GM19324 (cell line): ENCODE measurements at regions not wholly inside any gene's neighbourhood (a gene's known extent, or its start where the extent isn't known, plus 50 kb on each side); places are given as distances from the start of the nearest gene placed in this dataset.

Experiments used
- ATAC-seq: cut with Tn5 transposase; IDR thresholded peaks from one replicate; pipeline ENCODE4 v1.9.1; 2021; ENCODE audit warnings: mild to moderate bottlenecking, moderate library complexity; ENCODE audit not compliant: unreplicated experiment, low FRiP score

DNA sequence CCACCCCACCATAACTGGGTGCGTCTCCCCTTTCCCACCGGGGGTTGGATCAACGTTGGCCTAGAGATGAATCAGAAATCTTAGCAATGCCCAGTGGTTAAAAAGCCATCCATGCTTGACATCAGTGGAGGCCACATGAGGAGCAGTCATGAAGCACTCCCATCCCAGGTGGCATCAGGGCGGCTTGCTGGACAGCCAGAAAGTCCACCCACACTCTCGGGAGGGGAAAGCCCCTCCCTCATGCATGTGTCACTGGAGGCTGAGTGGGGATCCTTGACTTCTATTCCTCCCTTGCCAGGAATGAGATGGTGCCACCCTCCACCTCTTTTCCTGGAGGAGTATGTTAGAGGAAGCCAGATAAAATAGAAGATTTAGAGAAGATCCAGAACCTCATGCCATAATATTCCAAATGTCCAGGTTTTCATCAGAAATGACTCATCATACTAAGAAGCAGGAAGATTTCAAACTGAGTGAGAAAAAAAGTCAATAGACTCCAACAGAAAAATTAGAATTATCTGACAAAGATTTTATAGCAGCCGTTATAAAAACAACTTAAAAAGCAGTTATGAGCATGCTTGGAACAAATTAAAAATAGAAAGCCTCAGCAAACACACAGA lies 507.1 kb upstream of the ID2 start:
- ATAC-seq, result no peak

DNA sequence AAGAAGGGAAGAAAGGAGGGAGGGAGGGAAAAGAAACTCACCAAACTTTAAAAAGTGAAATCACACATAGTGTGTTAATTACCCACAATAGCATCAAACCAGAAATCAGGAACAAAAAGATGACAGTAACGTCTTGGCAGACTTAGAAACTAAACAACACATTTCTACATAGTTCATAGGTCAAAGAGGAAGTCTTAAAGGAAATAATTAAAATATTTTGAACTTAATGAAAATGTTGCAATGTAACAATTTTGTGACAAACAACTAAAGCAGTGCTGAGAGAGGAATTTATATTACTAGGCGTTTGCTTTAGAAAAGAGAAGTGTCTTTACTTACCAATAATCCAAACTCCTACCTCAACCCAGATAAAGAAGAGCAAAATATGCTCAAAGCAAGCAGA lies 505.0 kb upstream of the ID2 start:
- ATAC-seq, result no peak

DNA sequence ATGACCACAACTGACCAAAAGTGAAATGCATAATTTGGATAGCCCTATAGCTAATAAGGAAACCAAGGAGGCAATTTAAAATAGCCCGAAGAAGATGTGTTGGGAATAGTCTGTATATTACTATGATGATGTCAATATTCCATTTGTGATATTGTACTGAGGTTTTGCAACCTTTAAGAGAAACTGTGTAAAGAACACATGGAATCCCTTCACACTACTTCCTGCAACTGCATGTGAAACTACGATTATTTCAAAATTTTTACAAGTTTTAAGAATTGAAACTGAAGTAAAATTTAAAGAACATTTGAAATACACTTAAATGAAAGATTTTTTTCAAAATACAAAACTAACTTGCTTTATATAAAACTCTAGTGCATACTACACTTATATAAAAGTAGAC lies 504.3 kb upstream of the ID2 start:
- no peak for ATAC-seq

DNA sequence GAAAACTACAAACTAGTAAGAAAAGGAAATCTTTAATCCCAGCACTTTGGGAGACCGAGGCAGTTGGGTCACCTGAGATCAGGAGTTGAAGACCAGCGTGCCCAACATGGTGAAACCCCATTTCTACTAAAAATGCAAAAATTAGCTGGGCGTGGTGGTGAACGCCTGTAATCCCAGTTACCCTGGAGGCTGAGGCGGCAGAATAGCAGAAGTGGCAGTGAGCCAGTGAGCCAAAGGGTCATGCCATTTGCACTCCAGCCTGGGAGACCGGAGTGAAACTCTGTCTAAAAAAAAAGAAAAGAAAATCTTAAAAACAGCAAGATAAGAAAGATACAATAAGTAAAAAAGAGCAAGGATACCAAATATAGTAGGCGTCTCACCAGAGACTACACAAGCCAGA lies 502.9 kb upstream of the ID2 start:
- ATAC-seq, result no peak

DNA sequence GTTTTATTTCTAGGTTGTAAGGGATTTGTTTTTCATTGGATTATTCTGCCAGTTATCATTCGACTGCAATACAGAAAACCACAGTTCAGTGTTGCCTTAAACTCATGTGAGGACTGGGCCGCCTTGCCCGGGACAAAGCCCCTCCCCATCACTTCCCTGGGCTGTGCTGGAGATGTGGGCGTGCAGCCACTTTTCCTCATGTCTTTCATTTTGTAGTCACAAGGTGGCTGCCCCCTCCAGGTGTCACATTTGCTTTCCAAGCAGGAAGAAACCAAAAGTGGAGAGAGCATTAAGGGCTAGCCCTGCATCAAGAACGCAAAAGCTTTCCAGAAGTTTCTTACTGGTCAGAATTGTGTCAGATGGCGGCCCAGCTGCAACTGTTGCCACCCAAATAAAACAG lies 492.5 kb upstream of the ID2 start:
- ATAC-seq, result no peak

DNA sequence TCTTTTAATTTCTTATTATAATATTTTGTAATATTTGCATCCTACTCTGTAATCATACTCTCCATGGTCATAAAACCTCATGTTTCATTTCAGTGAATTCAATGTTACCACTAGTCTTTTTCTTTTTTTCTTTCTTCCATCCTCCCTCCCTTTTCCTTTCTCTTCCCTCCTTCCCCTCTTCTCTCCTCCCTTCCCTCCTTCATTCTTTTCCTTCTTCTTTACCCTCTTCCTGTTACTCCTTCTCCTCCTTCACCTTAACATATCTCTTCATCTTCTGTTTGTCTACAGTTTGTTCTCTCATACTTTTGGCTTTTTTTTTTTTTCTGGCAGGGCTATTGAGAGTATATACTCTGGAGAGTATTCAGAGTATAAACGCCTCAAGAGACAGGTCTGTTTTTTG lies 491.6 kb upstream of the ID2 start:
- no peak for ATAC-seq

DNA sequence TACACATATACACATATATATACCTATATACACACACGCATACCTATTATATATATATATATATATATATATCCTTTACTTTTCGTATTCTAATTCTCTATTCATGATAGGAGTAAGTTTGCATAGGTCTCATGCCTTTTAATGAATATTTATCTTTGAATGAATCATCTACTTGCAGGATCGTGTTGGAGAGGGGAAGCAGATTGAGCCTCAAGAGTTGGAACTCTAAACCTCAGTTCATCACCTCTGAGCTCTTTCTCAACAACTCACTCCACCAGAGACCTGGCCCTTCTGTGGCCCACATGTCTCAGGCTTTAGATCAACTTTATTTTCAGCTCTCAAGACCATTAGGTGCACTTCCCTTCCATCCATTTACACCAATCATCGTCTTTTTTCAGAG lies 490.4 kb upstream of the ID2 start:
- ATAC-seq, result no peak

DNA sequence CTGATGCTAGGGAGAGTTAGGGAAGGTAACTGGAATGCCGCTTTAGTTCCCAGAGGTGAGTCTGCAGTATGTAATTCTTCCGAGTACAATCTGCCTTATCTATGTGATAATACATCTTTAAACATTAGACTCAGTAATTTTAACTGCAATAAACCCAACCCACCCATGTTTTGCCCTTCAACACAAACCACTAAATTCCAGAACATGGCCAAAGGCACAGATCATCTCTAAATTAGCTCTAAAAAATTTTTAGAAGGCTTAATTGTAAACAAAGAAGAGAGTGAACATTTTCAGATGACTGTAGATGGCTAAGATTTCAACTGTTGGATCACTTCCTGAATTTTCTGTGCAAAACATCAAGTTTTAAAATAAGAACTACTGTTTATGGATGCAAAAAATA lies 488.7 kb upstream of the ID2 start:
- no peak for ATAC-seq

DNA sequence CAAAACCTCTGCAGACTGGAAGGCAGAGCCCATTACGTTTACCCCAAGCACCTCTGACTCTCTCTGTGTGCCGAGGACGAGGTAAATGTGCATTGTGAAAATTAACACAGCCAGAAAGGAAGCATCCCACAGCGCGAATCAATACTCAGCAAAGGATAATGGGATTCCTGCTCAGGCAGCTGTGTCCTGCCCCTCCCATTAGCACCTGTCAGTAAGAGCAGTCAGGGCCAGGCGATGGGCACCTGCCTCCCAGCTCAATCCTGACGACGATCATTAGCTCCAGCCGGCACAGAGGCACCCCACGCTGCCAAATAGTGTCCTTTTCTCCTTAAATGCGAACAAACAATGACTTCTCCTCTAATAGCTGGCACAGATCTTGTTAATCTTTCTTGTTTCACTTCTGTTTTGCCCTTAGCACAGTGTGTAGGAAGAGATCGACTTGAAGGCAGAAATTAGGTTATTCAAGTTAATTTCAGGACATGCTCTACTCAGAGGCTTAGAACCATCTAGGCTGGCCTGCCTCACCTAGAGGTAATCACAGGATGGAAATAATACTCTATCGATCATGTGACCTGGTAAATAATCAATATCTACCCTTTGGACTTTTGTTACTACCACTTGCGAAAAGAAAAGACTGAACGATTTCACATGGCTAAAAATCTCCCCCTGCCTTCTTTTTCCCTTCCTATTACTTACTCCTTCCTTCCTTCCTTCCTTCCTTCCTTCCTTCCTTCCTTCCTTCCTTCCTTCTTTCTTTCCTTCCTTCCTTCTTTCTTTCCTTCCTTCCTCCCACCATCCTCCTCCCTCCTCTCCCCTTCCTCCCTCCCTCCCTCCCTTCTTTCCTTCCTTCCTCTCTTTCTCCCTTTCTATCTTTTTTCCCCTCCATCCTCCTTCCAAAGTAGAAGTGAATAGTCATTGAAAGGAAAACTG lies 487.9 kb upstream of the ID2 start:
- no peak for ATAC-seq

DNA sequence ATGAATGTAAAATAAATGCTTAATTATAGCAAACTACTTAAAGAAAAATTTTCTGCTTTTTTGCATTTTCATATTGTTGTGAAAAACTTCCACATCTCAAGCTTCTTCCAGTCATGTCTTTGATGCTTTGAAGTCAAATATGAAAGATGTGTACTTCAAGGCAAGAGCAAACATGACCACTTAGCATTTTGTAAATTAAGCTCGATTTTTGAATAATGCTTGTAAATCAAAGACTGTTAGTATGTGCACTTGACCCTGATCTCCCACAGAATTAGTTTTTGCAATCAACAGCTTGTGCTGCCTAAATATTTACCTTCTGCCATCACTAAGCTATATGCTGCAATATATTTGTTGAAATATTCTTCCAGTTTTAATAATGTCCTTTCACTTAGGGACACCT lies 486.1 kb upstream of the ID2 start:
- no peak for ATAC-seq

DNA sequence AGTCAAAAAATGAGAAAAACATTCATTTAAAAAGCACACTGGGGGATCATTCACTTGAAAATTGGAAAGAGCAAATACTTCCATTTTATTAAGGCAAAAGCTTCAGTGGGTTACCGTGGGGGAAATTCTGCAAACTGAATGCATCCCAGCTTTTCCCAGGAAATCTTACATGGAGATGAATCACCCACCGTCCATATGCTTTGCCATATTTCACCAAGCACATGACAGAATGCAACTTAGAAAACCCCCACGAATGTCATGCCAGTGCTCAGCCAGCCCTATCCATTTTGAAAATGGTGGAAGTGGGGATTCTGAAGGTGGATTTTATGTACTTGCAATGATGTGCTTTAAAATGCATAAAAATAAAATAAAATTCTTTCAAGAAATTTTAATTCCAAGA lies 485.5 kb upstream of the ID2 start:
- no peak for ATAC-seq

DNA sequence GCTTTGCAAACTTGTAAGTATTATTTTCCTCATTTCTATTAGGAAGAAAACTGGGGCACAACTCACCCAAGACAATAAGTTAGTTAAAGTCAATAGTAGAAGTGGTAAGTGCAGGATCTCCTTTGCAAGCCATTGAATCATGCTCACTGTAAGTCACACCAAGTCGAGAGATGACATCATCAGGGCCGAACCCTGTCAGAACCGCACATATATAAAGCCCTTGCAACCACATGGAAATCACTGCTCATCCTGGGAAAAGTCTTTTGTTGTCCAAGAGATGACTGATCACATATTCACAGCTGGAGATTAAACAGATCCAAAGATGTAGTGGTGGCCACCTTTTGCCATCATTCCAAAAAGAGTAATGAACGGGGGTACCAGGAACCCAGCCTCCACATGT lies 484.8 kb upstream of the ID2 start:
- no peak for ATAC-seq

DNA sequence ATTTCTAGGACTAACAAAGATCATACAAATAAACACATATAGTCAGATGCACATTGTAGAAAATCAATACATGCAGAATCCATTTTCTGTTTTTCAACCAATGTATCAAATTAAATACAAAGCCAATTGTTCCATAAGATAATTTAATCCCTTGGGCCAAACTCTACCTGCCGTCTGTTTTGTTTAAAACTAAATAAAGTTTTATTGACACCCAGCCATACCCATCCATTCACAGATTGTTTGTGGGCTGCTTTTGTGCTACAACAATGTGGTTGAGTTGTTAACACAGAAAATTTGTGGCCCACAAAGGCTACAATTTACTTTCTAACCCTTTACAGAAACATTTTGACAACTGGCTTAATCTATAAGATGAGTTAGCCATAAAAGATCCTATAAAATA lies 484.0 kb upstream of the ID2 start:
- ATAC-seq, result no peak

DNA sequence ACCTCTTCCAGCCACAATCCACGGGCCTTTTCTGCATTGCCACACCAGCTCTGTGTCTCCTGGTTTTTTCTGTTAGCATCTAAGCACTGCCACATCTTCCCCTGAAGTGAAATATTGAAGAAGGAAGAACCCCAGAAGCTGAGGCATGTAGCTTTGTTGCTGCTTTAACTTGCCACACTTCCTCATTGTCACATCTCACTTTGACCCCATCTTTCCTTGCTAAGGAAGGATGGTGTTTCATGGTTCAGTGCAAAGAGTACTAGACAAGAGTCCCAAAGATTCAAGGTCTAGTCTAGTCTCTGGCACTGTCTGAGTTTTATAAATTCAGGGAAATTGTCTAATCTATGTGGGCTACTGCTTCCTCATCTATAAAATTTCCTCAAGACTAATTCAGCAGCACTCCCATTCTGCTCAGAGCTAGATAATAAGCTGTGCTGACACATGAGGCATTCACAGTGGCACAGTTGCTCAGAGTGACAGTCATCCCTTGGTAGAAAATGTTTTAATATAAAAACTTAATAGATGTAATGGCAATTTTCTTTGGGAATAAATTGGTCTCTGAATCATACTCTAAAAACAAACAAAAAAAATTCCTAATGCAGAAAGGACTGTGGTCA lies 483.0 kb upstream of the ID2 start:
- no peak for ATAC-seq

DNA sequence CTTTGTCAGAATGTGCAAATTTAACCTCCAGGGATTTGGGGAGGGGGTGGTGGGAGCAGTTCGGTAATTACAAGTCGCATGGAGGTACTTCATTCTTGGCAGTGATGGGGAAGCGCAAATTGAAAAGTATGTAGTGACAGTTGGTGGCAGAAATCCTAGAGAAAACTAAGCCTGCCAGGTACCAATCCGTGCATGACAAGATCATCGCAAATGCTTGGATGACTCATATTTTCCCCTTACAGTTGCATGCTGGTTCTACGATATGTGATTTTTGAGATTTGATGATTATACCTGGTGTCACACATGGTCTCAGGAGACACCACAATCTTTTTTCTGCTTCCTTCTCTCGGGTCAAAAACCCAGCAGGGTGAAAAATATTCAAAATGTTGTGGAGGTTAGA lies 479.7 kb upstream of the ID2 start:
- ATAC-seq, result no peak

DNA sequence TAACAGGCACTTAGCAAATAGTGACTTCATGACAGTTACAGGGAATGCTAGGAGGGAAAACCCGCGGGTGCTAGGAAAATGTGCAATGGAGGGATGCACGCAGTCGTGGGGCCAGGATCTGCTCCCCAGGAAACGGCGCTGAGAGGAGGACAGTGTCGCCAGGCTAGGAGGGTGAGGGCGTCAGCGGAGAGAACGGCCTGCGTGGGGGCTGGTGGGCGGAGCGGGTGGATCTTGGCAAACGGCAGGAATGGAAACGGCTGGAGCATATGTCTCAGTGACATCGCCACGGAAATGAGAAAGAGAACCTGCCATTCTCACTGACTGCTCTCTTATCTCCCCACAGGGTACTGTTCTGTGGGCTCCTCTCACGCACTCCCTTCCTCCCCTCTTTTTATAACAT lies 478.5 kb upstream of the ID2 start:
- no peak for ATAC-seq

DNA sequence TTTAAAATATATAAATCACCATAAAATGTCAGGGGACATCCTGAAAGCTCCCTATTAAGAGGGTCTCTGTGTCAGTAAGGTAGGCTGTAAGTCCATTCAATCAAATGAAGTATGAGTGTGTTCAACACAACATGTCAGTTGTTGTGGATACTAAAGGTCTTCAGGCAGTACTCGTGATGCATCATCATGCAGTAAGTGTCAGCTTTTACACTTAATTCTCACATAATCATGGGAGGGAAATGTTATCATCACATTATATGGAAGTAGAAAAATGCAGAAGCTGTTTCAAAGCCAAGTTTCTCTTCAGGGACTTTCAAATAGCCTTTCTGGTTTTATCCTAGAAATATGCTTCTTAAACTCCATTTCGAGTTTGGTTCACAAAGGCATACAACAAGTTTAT lies 477.1 kb upstream of the ID2 start:
- ATAC-seq, result no peak

DNA sequence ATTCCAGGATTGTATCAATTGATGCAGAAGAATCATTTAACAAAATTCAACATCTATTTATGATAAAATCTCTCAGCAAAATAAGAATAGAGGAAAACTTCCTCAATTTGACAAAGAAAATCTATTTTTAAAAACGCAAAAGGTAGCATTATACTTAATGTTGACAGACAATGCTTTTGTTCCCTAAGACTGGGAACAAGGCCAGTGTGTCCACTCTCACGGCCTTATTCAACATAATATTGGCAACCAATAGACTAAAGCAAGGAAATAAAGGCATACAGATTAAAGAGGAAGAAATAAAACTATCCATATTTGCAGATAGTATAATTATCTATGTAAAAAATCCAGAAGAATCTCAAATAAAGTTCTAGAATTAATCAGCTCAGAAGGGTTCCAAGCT lies 472.4 kb upstream of the ID2 start:
- ATAC-seq, result no peak

DNA sequence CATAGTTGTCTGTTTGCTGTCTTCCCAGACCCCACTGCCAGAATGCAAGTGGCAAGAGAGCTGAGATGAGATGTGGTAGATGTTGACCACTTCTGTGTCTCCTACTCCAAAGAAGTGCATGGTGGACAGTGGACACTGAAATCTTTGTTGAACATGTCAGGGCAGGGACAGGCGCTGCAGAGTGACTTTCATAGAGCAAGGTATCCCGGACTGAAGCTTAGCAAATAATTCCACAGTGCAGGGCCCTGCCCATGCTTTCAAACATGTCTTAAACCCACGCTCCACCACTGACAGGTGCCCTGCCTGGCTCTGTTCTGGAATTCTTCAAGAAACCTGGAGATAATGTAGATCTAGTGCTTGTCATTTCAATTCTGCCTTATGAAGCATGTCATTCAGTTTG lies 470.5 kb upstream of the ID2 start:
- no peak for ATAC-seq

DNA sequence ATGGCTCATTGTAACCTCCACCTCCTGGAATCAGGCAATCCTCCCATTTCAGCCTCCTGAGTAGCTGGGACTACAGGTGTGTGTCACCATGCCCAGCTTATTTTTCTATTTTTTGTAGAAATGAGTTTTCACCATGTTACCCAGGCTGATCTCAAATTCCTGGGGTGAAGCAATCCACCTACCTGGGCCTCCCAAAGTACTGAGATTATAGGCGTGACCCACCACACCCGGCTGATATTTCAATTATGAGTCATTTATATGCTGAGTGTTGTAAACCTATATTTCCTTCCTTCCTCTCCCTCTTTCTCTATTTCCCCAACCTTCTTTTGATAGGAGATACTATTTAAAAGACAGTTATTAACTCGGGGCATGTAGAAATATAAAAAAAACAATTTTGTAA lies 469.6 kb upstream of the ID2 start:
- ATAC-seq, result no peak

DNA sequence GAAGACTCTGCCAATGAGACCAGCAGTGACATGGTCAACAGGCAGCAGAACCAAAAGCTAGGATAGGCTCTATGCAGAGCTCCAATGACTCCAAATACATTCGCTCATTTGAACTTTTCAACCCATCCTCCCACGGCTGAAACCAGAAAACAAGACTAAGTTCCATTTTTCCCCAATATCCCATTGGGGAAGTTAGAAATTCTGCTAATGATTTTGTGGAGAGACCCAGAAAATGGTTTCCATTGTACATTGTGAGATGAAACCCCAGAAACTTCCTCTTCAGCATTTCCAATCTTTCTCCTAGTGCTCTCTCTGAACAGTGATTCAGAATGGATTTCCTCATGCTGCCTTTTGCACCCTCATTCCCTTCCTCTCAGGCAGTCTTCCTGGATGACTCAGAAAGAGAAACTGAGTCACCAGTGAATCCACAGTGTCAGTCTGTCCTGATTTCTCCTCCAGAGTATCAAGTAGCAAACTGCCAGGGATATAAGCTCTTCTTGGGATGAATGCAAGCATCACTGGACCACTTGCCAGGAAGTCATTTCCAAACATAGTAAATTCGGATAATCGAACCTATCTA lies 467.7 kb upstream of the ID2 start:
- ATAC-seq, result no peak
